Stimulated activated CD4-positive, alpha-beta T cell treated with anti-CD3 and anti-CD28 coated beads, Interleukin-12 subunit alpha, Interleukin-12 subunit beta, amount 100 ng/mL, for 24 hours (primary cell): ENCODE measurements at regions not wholly inside any gene's neighbourhood (a gene's known extent, or its start where the extent isn't known, plus 50 kb on each side); places are given as distances from the start of the nearest gene placed in this dataset.

Experiments
- DNase-seq, 2 experiments: peaks; one replicate each; pipeline ENCODE4 v3.0.0-alpha.2; 2020; ENCODE audit warnings: low read depth in 2 of 2

DNA sequence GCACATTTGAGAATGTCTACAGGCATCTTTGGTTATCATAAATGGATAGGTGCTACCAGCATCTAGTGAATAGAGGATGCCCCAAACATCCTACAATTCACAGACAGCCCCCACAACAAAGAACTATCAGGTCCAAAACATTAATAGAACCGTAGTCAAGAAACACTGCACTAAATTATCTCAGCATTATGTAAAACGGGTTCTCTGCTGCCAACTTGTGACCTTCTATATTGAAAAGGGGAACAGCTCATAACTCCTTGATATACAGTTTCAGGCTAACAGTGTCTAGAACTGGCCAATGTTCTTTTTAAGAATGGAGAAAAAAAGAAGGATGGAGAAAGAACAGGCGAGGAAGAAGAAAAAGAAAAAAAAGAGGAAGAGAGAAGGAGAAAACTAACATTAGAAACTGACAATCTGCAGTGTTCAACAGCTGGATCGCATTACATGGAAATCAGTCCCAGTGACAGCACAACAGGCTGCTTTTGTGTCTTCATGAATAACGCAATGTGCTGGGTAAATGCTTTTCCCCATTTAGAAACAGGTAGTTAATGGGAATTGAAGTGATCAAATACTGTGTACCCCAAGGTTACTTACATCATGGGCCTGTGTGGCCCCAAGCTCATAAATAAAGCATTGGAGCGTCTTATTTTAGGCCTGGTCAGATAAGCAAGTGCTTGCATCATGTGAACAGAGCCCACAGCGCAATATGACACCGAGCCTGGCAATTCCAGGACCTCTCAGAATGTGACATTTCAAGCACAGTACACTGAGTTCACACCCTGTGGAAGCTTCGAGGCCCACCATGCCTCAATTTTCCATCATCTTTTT, 339.5 kb downstream of the DHX15 start:
- DNase-seq = no peak

DNA sequence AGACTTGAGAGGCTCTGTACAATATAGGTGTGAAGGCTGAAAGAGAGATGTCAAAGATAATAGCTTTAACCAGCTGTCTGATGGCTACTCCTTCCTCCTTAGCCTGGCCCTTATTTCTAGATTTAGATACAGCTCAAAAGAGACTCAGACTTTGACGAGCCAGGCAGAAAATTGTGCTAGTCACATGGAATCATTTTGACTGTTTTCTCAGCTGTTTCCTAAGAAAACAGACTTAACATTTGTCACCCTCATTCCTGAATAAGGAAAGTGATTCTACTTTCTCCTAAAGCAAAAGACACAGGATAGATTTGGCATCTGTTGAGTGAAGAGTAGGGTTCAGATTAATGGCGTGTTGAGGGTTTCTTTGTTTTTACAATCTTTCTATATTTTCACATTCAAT, 340.7 kb downstream of the DHX15 start:
- DNase-seq = no peak

DNA sequence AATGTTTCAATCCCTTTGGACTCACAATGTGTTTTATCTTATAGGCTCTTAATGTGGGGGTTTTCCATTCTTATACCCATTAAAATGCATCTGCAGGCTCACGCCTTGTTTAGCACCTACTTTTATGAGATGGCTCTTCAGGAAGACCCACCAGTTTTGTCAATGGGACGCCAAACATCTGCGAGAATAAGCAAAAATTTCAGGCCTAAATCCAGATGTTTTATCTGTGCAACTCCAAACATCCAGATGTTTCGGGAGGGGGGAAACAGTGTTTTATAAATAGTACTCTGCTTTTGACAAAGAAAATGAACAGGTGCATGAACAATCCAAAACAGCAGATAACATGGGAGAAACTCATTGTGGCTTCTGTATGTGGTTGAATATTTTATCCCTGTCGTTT, 342.8 kb downstream of the DHX15 start:
- DNase-seq = no peak

DNA sequence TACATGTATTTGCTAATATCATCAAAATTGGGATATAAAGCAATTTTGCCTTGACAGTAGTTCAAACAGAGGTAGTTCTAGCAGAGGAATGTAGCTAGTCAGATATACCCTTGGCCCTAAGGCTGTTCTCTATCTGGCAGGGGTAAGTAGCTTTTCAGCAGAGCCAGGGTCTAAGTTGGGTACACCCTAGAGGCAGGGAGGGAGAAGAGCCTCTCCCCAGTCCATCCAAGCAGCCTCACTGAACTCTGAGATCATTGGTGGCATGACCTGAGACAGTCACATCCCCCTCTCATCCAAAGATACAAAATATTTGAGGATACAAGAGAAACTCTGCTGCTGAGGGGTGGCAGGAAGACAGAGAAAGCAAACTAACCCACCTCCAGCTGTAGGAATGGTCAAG, 343.7 kb downstream of the DHX15 start:
- no peak for DNase-seq

DNA sequence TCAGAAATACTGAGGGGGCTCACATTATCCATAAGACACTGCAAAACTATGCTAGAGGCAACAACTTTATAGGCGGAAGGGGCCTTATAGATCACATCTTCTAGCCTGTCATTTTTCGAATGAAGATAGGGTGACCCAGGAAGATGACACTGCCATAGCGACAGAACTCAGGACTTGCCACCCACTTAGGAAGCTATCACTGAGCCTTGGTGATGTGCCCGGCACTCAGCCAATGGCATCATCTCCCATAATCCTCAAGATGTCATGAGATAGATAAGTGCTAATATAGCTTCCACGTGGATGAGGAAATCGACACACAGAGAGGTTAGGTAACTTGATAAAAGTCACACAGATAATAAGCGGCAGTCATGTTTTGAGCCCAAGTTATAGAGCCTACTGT, 346.6 kb downstream of the DHX15 start:
- no peak for DNase-seq

DNA sequence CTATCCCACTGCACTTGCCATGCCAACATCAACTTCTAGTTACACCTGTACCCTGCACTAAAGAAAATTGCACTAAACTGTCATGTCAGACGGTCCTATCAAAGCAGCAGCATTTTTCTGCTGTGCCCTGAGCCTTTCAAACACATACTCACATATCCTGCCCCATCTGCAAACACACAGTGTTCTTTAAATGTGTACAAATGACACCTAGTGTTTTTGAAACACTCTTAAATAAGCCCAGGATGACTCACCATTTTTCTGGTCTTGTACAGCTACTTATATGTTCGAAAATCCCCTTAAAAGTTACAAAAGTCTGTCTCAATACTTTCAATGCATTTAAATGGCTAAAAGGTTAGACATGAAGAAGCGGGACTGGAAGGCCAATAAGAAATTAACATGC, 346.7 kb upstream of the PPARGC1A start:
- DNase-seq = no peak

DNA sequence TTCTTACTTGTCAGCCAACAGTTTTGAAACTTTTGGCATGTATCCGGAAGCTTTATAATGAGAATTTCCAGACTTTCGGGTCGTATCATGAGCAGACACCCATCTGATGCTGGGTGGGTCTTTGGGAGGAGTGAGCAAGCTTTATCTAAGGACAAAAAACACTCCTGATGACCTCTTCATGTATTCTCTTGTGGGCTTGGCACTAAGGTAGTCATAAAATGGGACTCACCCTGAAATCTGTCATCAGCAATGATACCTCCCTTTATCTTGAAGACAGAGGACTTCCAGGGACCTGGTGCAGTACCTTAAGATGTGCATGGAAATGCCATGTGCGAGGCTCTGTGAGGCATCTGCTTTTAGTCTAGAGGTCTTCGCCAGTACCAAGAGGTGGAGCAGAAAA, 346.3 kb upstream of the PPARGC1A start:
- DNase-seq = no peak

DNA sequence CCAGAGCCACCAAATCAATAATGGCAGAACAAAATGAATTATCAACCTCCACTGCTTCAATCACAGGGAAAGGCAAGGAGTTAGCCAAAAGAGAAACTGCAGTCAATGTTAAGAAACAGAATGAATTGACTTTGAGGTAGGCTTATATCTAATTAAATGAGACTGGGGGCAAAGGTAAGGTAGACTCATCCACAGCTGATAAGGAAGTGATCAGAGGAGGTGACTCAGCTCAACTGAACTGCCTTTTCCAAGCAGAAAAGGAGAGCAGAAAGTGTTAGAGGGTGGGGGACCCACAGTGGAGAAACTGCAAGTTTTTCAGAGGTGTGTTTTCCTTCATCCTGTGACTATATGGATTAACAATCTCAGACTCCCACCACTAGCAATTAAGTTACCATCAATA, 345.8 kb upstream of the PPARGC1A start:
- DNase-seq = no peak

DNA sequence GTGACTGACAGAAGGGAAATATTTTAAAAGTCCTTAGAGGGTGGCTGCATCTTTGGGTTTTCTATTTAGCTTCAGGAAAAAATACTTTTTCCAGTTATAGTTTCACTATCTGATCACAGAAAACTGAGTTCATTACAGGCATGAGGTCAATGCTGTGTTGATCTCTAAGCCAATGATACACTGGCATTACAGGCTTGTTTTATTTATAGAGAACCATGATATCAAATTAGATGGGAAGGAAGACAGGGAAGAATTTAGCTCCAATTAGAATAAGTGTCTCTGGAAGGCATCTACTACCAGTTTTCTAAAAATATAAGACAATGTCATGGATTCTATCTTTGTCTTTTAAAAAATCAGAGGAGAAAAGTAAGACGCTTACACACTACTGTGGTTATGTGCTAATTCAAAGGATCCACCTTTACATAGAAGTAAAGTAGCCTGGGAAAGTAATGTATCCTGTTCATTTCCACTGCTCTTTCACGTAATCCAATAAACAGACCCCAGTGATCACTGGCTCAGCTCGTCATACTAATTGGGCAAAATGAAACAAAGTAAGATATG, 344.5 kb upstream of the PPARGC1A start:
- DNase-seq = no peak

DNA sequence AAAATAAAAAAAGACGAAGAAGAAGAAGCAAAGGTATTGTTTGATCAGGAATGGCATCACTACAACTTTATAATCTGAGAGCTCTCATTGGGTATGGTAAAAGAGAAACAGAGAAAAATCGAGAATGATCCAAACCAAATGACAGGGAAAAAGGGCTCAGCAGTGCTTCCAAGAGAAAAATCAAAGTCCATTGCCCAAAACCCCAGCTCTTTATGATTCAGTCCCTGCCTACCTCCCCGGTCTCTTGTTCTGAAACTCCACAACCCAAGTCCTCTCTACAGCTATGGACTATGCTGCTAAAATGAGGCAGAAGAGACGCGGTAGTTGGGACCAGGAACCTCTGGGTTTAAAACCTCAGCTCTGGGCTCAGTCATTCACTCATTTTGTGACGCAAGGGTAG, 341.1 kb upstream of the PPARGC1A start:
- DNase-seq = no peak

DNA sequence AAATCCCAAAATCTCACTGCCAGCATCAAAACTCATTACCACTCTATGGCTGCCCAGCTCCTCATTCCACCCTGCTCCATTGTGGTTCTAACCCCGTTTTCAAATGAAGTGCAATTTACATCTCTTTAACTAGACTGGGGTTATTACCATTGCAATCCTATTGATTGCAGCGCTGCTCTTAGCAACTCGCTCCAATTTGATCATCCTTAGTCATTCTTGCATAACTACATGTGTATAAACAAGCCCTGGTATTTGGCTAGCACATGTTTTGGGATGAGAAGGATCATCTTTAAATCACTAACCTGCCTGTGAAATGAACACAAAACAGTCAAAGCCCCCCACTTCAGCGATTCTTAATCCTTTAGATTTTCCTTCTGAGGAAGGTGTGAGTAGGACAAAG, 340.1 kb upstream of the PPARGC1A start:
- no peak for DNase-seq

DNA sequence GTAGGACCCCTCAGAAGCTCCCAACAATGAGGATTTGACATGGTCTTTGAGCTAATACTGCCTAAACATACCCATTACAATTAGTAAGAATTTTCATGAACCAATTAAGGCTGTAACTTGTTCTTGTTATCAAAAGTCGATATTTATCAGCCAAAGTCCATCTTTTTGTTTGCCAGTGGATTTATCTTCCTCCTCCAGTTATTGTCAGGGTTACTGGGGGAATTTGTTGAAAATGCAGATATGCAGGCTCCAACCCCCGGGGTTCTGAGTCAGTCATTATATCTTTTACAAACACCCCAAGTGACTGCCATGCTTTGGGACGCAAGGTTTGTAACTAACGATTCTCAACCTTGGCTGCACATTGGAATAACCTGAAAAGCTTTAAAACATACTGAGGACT, 338.8 kb upstream of the PPARGC1A start:
- DNase-seq = no peak

DNA sequence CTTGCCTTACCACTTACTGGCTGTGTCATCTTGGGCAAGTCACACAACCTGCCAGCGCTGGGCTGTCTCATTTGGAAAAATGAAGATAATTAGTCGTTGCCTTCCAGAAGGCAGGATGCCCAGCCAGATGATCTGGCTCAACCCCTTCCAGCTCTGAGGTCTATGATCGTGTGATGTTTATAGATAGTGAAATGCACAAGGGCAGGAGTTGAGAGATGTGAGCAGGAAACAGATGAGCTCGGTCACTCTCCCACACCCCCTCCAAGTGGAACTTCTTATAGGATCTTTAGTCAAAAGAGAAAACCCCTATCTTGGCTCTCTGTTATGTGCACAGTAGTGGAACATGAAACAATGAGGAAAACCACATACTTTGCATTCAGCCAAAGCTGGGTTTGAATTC, 336.8 kb upstream of the PPARGC1A start:
- DNase-seq = no peak

DNA sequence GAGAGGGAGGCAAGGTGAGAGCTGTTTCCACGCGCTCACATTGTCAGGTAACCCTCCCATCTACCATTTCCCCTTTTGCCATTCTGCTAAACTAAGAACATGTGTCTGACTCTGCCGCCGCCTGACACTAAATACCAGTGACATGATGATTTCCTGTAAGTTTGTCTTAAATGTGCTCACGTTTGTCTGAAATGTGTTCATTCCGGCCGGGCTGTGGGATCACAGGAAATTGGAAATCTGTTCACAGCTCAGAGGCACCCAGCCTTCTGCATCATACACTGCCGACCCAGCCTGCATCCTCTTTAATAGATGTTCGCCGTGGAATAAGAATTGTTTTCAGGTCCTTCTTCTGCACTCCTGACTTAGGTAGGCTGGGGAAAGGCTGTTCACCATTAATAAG, 336.2 kb upstream of the PPARGC1A start:
- DNase-seq = no peak

DNA sequence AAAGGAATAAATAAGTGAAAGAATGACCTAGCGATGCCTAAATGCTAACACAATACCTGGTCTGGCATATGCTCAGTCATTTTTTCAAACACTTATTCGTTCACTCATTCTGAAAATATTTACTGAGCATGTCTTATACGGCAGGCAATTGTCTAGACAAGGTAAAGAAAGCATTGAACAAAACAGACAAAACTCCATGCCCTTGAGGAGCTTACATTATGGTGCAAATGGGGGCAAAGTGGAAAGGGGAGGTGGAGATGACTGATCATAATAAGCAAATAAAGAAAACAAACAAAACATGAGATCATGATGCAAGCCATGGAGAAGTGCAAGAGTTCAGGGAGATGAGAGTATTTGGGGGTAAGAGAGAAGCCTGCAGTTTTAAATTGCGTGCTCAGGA, 334.6 kb upstream of the PPARGC1A start:
- DNase-seq = no peak

DNA sequence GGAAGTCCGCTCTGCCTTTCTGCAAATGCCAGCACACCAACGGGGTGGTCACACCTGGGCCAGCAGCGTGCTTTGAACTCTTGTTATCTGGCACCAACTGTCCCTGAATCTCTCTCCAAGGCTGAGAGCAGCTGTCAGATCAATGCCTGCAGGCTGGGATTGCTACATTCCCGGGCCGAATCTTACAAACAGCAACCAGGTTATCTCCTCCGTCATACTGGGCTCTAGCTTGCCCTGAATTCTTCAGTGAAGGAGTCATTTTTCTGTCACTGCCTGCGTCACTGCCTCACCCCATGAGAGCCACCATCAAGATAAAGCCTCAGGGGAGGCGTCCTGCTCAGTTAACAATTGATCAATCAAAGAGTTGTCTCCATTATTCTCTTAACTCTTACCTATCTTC, 329.4 kb upstream of the PPARGC1A start:
- DNase-seq = no peak

DNA sequence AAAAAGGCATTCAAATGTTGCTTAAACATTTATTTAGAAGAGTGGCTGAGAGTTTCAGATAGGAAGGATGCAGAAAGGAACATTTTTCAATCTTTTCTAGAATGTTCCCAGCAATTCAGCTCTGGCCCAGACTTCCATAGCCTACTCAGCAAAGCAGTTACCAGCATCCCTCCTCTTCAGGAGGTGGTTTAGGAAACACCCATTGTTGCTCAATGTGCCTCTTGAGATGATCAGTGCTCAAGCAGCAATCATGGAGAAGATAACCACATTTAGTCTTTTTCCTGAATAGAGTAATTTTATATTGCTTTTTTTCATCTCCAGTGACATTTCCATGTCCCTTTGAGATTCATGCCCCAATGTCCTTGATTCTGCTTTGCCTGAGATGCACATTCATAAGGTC, 328.7 kb upstream of the PPARGC1A start:
- no peak for DNase-seq

DNA sequence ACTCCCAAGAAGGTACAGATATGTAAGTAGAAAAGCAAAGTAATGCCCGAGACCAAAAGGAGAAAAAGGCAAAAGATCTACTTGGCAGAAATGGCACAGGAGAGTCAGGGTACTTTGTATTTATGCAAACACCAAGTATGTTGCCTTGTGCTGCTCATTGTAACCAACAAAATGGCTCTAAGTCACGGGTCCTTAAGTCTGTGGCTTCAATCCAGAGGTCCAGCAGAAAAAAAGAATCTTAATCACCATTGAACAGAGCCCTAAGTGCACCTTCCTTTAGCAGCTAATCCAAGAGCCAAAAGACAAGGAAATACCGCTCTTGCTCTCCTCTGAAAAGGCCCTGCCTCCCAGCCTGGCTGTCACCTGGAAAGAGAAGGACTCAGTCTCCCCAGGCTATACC, 324.9 kb upstream of the PPARGC1A start:
- DNase-seq = no peak

DNA sequence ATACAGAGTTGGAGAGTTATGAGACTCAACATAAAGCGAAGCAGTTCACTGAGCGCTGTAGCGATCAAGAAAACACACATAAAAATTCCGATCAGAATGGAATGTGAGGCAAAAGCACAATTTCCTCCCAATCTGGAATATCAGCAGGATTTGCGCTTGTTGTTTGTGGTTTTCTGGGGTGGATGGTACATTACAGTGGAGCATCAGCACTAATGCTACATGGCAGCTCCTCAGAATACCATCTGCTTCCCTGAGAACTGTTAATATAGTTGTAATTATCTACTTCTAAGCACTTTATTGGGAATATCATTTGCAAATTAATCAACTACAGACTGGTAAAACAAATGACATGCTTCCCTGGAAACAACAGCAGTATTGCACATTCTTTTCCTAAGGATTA, 324.1 kb upstream of the PPARGC1A start:
- DNase-seq = no peak

DNA sequence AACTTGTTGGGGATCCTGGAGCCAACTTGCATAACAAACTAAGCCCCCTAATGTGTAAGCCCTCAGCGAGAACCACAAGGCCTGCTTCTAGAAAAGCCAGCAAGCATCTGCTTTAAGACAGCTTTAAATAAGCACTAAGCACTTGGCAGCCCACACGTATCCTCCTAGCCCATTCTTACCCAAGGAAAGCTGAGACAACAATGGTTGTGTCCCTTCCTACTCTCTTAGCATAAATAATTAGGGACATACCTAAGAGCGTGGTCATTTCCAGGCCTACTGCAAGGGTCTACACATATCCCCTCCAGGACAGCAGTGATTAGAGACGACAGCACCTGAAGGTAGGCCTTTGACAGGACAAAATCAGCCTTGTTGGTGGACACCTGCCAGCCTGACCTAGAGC, 322.8 kb upstream of the PPARGC1A start:
- DNase-seq = no peak

DNA sequence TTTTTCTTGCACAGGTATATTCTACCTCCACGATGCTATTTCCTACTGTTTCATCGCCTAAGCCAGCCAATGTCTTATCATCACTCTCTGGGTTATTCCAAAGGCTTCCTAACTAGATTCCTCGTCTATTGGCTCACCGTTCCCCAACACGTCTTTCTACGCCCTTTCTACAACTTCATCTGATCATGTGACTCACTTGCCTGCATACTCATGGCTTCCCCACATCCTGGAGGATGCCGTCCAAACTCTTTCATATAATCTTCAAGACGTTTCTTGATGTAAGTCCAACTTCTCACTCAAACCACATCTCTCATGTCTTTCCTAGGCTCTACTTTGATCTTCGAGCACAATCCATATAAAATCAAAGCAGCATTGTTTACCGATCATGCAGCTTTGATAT, 322.0 kb upstream of the PPARGC1A start:
- DNase-seq = no peak

DNA sequence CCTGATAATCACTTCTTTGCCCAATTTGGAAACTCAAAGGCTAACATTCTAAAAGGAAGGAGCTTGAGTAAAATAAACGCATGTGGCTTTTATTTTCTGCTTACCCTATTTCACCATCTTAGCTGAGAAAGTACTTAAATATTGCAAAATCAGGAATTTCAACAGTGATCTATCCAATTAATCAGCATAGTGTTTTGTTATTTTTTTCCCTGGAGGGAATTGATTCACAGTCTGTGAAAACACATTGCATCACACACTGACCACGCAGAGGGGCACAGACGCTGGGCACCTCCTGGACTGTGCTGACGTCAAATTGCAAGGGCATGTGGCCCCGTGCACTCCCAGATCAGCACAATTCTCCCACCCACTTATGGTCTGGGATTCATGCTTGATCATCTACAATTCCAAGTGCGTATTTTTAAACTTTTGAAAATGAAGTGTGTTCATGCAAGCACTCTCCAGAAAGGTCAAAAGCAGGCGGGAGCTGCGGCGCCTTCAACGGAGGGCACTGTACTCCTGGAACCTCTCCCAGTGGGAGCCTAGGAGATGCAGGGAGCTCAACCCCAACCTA, 320.6 kb upstream of the PPARGC1A start:
- no peak for DNase-seq

DNA sequence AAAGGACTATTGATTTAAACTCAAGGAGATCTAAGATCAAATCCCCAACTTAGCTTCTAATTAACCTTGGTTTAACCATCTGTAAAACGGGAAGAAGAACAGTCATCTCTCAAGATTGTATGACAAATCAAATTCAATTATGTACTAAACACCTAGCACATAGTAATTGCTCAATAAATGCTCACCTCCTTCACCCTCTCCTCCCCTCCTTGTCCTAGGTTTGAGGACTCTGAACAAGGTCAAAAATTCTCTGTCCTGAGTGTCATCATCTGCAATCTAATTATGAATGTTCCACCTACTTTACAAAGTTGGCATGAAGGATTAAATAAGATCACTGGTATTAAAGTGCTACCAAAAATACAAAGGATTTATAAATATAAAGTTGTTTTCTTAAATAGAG, 320.1 kb upstream of the PPARGC1A start:
- no peak for DNase-seq

DNA sequence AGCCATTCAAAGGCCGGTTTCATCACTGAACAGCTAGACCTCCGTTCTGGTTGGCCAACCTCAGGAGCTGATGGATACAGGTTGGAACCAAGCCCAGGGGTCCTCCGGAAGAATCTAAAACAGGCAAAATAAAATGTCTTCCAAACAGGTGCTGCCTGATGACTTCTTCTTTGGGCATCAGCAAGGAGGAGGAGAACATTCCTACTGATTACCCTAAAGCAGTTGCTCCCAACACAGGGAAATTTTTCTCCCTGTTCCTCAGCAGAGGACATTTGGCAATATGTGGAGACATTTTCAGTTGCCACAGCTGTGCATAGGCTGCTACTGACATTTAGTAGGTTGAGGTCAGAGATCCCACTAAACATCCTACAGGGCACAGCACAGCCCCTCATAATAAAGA, 319.3 kb upstream of the PPARGC1A start:
- DNase-seq = no peak
